Lower leg skin (tissue), 4 donors: ENCODE measurements at regions not wholly inside any gene's neighbourhood (a gene's known extent, or its start where the extent isn't known, plus 50 kb on each side); places are given as distances from the start of the nearest gene placed in this dataset.

Experiments
- DNase-seq, 2 donors: peaks; one replicate each; pipeline ENCODE4 v3.0.0-alpha.2; 2019; ENCODE audit warnings: low spot score in 2 of 2
- H3K4me3 ChIP-seq: fragments of 200-600 bp; sonication (generic); 2 replicates; pipeline ENCODE4 v1.5.1; 2017; ENCODE audit warnings: mild to moderate bottlenecking, low read depth; ENCODE audit not compliant: poor library complexity, severe bottlenecking
- CTCF ChIP-seq, 3 donors: fragments of 450-650 bp; IDR thresholded peaks; one replicate each; pipeline ENCODE4 v1.5.1; 2016; ENCODE audit warnings: antibody characterized with exemption in 3 of 3, mild to moderate bottlenecking in 3 of 3, moderate library complexity in 2 of 3
- POLR2A ChIP-seq, 2 donors: fragments of 450-650 bp; IDR thresholded peaks; one replicate each; pipeline ENCODE4 v1.6.1; 2016 to 2017; ENCODE audit warnings: antibody characterized with exemption in 2 of 2, mild to moderate bottlenecking in 1 of 2, moderate library complexity in 1 of 2
- WGBS, 2 donors: methylation state at CpG; one replicate each; pipeline ENCODE4 v1.1.5; 2018; 5-methylcytosine and 5-hydroxymethylcytosine counted together
- intact Hi-C: fragments of 100-400 bp; cut with DNase I; formaldehyde crosslinking; loops from one replicate; pipeline ENCODE4 v1.15.0; 2023; ENCODE audit warnings: low total_unique reads

GRCh38 chr10:3723766-3724165, 61.2 kb downstream of the KLF6 start:
- 65 to 69% methylated on average over 5 of the region's 5 CpGs for WGBS, 2 donors

DNA sequence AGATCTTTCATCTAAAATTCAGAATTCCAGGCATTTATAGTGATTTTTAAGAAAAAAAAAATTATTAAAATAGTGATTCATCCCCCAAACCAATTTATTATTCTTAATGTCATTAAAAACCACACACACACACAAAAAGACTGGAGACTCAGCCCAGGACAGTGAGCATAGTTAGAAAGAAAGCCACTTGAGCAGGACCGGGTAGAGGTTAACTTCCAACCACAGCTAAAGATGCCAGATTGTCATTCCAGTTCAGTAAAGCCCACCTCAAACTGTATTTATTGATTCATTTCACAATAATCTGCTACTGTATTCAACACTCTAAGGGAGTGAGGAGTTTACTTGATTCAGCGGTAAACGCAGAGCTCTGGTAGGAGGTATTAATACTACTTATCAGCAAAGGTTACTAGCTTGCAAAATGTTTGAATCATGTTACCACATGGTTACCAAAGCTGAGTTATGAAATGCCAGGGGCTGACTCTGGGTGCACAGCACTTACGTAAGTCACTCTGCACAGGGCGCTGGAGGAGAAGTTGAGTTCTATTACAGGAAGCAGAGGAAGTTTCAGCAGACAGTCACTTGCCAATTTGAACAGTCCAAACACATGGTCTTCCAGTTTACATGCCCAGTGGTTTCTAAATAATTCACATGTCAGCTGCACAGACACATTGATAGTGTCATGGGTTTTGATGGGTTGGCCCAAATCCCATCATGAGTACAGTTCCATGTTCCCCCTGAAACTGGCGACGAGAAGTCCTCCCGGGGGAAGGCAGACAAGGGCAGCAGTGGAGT, 64.6 kb downstream of the KLF6 start:
- no peak overlapping the region for H3K4me3 ChIP-seq
- TF ChIP-seq POLR2A (IDR thresholded peaks at IDR 0.05) (no peak), CTCF (IDR thresholded peaks at IDR 0.05) (no peak)
- WGBS, 2 donors: 32 to 39% methylated on average over 8 of the region's 8 CpGs
- peak; percentile 84 to 92 for DNase-seq
- intact Hi-C loops: no loop called here

More at GRCh38 chr10:3723766-3724165, 61.2 kb downstream of the KLF6 start:
- DNase-seq: no peak
- intact Hi-C loops: no loop called here
- no peak overlapping the region for H3K4me3 ChIP-seq
- TF ChIP-seq POLR2A (IDR thresholded peaks at IDR 0.05): no peak
- TF ChIP-seq CTCF (IDR thresholded peaks at IDR 0.05): no peak

GRCh38 chr10:3719024-3719843, 65.8 kb downstream of the KLF6 start:
- WGBS, 2 donors: 69% methylated on average over 16 to 17 of the region's 17 CpGs
- intact Hi-C loops: no loop called here
- DNase-seq: no peak
- TF ChIP-seq CTCF (IDR thresholded peaks at IDR 0.05) (no peak), POLR2A (IDR thresholded peaks at IDR 0.05) (no peak)
- H3K4me3 ChIP-seq: no peak overlapping the region

GRCh38 chr10:3716093-3716492, 68.9 kb downstream of the KLF6 start:
- TF ChIP-seq CTCF (IDR thresholded peaks at IDR 0.05) (no peak), POLR2A (IDR thresholded peaks at IDR 0.05) (no peak)
- no peak overlapping the region for H3K4me3 ChIP-seq
- no peak for DNase-seq
- 93 to 96% methylated on average over 9 of the region's 9 CpGs for WGBS, 2 donors
- intact Hi-C loops: no loop called here

DNA sequence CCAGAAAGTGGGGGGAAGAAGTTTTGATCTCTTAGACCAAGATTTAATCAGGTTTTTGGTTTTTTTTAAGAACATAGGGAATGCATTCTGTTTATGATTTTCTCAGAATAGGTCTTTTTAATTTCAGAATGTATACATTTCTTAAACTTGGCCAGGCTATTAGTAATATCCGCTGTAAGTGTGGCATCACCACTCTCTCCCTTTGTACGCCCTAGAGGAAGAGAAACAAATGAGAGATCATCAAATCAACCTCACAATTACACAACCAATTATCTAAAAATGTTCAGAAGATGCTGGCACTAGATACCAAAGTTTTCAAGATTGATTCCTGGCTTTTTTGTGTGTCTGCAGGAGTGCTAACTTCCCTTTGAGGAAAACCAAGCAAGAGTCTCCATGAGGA, 70.0 kb downstream of the KLF6 start:
- WGBS, 2 donors: 67 to 71% methylated on average over 2 of the region's 2 CpGs
- H3K4me3 ChIP-seq: no peak overlapping the region
- TF ChIP-seq POLR2A (IDR thresholded peaks at IDR 0.05) (no peak), CTCF (IDR thresholded peaks at IDR 0.05) (no peak)
- intact Hi-C loops: no loop called here
- no peak for DNase-seq
